ENCODE measurements at regions not wholly inside any gene's neighbourhood (a gene's known extent, or its start where the extent isn't known, plus 50 kb on each side); places are given as distances from the start of the nearest gene placed in this dataset.

GRCh38 chr5:118301696-118302095, 686.7 kb downstream of the DTWD2 start:
- TF ChIP-seq CTCF (optimal IDR thresholded peaks at IDR 0.05 in 1 of 3, IDR thresholded peaks at IDR 0.05 in 1 of 3, conservative IDR thresholded peaks at IDR 0.05 in 1 of 3; ENCODE audit: extremely low read depth in 1 of 3, insufficient read depth in 2 of 3, low read length in 3 of 3) (no peak), EZH2 (IDR thresholded peaks at IDR 0.05; ENCODE audit: low read length) (no peak)

Data from keratinocyte (primary cell).